ENCODE measurements at regions not wholly inside any gene's neighbourhood (a gene's known extent, or its start where the extent isn't known, plus 50 kb on each side); places are given as distances from the start of the nearest gene placed in this dataset.

DNA sequence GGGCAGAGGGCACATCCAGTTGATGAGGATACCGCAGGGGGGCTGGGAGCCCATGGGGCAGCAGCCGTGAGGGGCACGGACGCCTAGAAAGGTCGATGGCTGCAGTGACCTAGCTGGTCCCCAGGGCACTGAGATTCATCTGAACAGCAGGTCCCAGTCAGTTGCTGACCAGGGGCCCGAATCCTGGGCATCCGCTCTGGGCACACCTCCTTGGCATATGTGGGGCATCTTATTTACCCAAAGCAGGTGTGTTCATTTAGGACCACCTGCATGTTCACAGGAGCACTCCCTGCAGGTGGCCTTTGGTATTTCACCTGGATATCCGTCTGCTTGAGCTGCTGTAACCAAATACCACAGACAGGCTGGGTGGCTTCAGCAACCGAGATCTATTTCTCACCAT, 72.0 kb upstream of the ODC1 start:
- H3K9me3 ChIP-seq, result peaks cover 17% of the 10 kb centered on the region; the same call in 1 of the 2 replicates
- in situ Hi-C loops (cut with MboI; ENCODE audit: low sequenced_read_pairs), result no loop called here
- H3K27me3 ChIP-seq (ENCODE audit: low read depth), result no peaks in the 10 kb centered on the region
- H3K4me1 ChIP-seq, result no peaks in the 10 kb centered on the region
- no peaks in the 10 kb centered on the region for H3K36me3 ChIP-seq (replicated peaks)
- DNase-seq (ENCODE audit: low spot score in 2 of 2), result no peak
- H3K4me3 ChIP-seq, result no peak overlapping the region

DNA sequence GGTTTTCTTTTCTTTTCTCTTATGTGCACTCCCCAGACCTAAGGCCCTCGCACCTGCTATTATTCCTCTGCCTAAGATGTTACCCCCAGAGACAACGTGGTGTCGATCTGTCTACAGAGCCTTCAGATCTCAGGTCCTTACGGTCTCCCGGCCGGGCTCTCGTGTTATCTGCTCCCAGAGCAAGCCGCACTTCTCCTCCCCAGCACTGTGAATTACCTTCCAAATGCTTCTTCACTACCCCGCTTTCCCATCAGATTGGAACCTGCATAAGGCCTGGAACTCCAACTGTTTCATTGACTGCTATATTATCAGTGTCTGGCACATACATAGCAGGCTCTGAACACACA, 71.2 kb upstream of the ODC1 start:
- H3K4me3 ChIP-seq, result no peak overlapping the region
- no peaks in the 10 kb centered on the region for H3K4me1 ChIP-seq
- DNase-seq (ENCODE audit: low spot score in 2 of 2), result no peak
- H3K36me3 ChIP-seq (replicated peaks), result no peaks in the 10 kb centered on the region
- in situ Hi-C loops (cut with MboI; ENCODE audit: low sequenced_read_pairs), result no loop called here
- peaks cover 20% of the 10 kb centered on the region; the same call in 1 of the 2 replicates for H3K9me3 ChIP-seq
- no peaks in the 10 kb centered on the region for H3K27me3 ChIP-seq (ENCODE audit: low read depth)

DNA sequence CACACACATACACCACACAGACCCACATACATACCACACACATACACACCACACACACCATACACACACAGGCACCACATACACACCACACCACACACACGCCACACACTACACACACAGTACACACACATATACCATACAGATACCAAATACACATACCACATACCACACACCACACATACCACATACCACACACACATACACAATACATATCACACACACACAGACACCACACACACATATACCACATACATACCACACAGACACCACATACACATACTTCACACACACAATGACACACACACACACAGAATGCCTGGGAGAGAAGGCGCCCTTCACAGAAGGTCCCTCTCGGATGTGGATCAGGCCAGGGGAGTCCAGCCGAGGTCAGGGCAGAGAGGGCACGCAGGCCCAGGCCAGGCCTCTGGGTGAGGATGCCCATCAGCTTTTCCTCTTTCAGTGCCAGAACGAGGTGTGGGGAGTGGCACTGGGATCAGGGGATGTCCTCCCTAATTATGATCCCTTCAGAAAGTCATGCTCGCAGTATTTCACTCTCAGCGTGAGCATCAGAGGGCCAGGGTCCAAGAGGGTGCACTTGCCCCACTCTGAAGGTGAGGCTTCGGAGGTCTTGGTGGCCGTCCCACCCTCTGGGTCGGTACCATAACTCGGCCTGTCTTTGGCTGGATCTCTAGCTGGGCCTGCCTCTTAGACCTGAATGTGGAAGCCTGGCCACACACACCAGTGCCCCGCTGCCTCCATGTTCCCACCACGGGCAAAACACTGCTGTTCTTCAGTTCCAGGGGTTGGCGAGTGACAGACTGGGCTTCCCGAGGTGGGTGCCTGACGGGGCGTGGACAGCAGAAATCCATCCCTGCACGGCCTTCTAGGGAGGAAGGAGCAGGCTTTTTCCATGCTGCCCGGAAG, 70.6 kb upstream of the ODC1 start:
- Histone ChIP-seq H3K4me1 (no peaks in the 10 kb centered on the region), H3K27me3 (ENCODE audit: low read depth) (no peaks in the 10 kb centered on the region), H3K4me3 (no peak overlapping the region), H3K9me3 (peaks cover 20% of the 10 kb centered on the region; the same call in 1 of the 2 replicates), H3K36me3 (replicated peaks) (no peaks in the 10 kb centered on the region)
- in situ Hi-C loops (cut with MboI; ENCODE audit: low sequenced_read_pairs), result no loop called here
- DNase-seq (ENCODE audit: low spot score in 2 of 2), result no peak

DNA sequence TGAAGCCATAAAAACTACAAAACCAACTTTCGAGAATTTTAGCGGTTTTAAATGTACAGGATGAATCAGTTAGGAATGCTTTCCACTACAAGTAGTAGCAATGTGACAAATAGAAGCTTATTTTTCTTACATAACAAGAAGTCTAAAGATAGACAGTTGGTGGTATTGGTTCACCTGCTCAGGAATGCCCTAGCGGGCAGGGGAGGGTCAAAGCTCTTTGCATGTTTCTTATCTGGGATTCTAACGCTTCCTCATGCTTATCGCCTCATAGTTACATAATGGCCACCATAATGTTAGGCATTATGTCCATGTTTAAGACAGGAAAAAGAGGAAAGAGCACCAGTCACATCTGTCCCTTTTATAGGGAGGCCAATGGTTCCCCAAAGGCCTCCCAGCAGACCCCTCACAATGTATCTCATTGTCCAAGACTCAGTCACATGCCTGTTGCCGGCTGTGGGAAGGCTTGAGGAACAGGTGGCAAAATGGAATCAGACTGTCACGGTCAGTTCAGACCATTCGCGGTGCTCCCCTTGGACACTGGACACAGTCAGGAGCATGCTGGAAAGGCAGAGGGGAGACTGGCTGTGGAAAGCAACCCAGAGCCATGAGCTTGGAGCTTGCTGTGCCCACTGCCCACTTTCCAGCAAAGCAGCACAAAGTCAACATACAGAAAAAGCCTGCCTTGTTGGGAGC, 69.4 kb upstream of the ODC1 start:
- in situ Hi-C loops (cut with MboI; ENCODE audit: low sequenced_read_pairs), result no loop called here

DNA sequence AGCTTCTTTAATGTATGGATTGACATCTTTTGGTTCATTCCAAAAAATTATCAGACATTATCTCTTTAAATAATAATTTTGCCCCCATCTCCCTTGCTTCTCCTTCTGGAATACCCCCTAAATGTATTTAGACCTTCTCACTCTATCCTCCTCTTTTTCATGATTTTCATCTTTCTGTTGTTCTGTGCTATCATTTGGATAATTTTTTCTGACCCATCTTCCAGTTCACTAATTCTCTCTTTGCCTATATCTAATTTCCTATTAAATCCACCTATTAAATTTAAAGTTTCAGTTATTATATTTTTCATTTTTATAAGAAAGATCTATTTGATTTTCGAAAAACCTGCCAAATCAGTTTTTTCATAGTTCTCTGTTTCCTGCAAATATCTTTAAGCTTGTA, 67.8 kb upstream of the ODC1 start:
- DNase-seq (ENCODE audit: low spot score in 2 of 2), result no peak
- Histone ChIP-seq H3K9me3 (peaks cover 20% of the 10 kb centered on the region; the same call in 1 of the 2 replicates), H3K4me3 (no peak overlapping the region), H3K36me3 (replicated peaks) (no peaks in the 10 kb centered on the region), H3K27me3 (ENCODE audit: low read depth) (no peaks in the 10 kb centered on the region), H3K4me1 (no peaks in the 10 kb centered on the region)
- in situ Hi-C loops (cut with MboI; ENCODE audit: low sequenced_read_pairs), result no loop called here

More for the DNA sequence above, 69.4 kb upstream of the ODC1 start:
- Histone ChIP-seq H3K9me3 (peaks cover 20% of the 10 kb centered on the region; the same call in 1 of the 2 replicates), H3K36me3 (replicated peaks) (no peaks in the 10 kb centered on the region), H3K4me3 (no peak overlapping the region), H3K4me1 (no peaks in the 10 kb centered on the region), H3K27me3 (ENCODE audit: low read depth) (no peaks in the 10 kb centered on the region)
- no peak for DNase-seq (ENCODE audit: low spot score in 2 of 2)

DNA sequence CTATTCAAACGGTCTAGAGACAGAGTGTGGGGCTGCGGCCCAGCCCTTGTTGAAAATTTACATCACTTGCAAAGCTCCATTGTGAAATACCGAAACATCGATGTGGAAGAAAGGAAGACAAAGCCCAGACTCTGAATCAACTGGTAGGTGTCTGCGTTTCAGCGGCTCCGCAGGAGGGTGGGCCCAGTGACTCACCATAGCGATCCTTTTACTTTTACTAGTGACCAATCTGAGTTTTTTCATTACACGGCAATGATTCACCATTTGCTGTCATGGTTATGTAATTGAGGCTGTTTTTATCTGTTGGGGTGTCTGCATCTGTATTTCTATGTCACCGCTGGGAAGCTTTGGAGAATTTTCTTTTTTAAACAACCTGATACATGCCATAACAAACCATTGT, 66.6 kb upstream of the ODC1 start:
- DNase-seq (ENCODE audit: low spot score in 2 of 2), result no peak
- Histone ChIP-seq H3K4me1 (no peaks in the 10 kb centered on the region), H3K9me3 (peaks cover 20% of the 10 kb centered on the region; the same call in 1 of the 2 replicates), H3K27me3 (ENCODE audit: low read depth) (no peaks in the 10 kb centered on the region), H3K36me3 (replicated peaks) (no peaks in the 10 kb centered on the region), H3K4me3 (no peak overlapping the region)
- in situ Hi-C loops (cut with MboI; ENCODE audit: low sequenced_read_pairs), result no loop called here

DNA sequence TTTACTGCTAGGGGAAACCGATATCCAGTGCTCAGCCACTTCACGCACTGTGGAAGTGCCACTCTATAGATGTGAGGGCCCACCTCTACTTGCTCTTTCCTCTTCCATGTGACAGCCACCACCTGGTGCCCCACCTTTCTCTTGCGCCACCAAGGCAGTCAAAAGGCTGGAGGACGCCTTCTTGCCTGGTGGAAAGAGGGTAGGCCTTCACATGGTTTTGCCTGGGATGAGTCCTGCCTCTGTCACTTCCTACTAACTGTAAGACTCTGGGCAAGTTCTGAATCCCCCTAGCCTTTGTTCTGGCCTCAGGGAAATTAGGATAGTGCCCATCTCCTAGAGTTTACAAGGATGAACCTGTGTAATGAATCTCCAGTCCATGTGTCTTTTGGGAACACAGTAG, 66.1 kb upstream of the ODC1 start:
- H3K9me3 ChIP-seq, result peaks cover 20% of the 10 kb centered on the region; the same call in 1 of the 2 replicates
- DNase-seq (ENCODE audit: low spot score in 2 of 2), result no peak
- no peak overlapping the region for H3K4me3 ChIP-seq
- H3K4me1 ChIP-seq, result no peaks in the 10 kb centered on the region
- in situ Hi-C loops (cut with MboI; ENCODE audit: low sequenced_read_pairs), result no loop called here
- no peaks in the 10 kb centered on the region for H3K36me3 ChIP-seq (replicated peaks)
- no peaks in the 10 kb centered on the region for H3K27me3 ChIP-seq (ENCODE audit: low read depth)

DNA sequence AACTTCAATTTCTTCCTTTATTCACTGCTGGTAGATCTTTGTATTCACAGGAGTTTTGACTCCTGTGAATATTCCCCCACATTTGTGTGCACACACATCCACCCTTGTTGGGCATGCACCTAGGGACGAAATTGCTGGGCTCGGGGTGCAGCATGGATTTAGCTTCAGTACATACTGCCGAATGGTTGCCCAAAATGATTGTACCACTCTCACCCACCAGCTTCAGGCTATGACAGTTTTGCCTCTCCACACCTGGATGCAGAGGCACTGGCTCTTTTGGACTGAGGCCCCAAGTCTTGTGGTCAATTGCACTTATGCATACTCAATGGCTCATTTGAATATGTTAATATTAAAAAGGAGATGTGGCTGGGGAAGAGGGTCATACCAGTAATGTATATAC, 65.1 kb upstream of the ODC1 start:
- in situ Hi-C loops (cut with MboI; ENCODE audit: low sequenced_read_pairs), result no loop called here

DNA sequence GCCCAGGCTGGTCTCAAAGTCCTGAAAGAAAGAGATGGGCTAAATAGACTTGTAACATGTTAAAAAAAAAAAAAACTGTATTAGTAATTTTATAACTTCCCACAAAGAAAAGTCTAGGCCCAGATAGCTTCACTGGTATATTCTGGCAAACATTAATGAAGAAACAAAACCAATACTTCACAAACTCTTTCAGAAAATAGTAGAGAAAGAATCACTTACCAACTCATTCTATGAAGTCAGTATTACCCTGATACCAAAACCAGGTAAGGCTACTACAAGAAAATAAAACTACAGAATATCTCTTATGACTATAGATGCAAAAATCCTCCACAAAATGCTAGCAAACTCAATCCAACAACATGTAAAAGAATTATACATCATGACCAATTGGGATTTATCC, 59.9 kb upstream of the ODC1 start:
- H3K9me3 ChIP-seq, result no peaks in the 10 kb centered on the region; the same call in 1 of the 2 replicates
- H3K4me1 ChIP-seq, result no peaks in the 10 kb centered on the region
- H3K27me3 ChIP-seq (ENCODE audit: low read depth), result no peaks in the 10 kb centered on the region
- DNase-seq (ENCODE audit: low spot score in 2 of 2), result no peak
- no peaks in the 10 kb centered on the region for H3K36me3 ChIP-seq (replicated peaks)
- no peak overlapping the region for H3K4me3 ChIP-seq
- in situ Hi-C loops (cut with MboI; ENCODE audit: low sequenced_read_pairs), result no loop called here

More for the DNA sequence above, 65.1 kb upstream of the ODC1 start:
- H3K9me3 ChIP-seq, result peaks cover 20% of the 10 kb centered on the region; the same call in 1 of the 2 replicates
- H3K4me3 ChIP-seq, result no peak overlapping the region
- no peaks in the 10 kb centered on the region for H3K4me1 ChIP-seq
- no peaks in the 10 kb centered on the region for H3K27me3 ChIP-seq (ENCODE audit: low read depth)
- no peaks in the 10 kb centered on the region for H3K36me3 ChIP-seq (replicated peaks)
- no peak for DNase-seq (ENCODE audit: low spot score in 2 of 2)

DNA sequence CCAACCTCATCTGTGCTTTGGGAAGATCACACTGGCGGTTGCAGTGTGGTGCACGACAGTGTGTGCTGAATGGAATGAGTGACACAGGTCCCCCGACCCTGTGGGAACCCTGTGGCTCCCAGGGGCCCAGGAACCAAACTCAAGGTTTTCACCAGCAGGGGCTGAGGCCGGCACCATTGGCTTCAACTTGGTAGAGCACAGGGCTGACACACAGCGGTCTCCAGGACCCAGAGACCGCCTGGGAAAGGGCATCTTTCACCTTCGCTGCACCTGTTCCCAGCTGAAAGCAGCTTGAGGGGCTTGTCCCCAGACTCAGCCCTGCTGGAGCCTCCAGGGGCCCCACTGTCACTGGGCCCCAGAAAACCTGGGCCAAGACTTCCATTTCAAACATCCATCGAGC, 59.0 kb upstream of the ODC1 start:
- in situ Hi-C loops (cut with MboI; ENCODE audit: low sequenced_read_pairs), result no loop called here
- no peaks in the 10 kb centered on the region; the same call in 1 of the 2 replicates for H3K9me3 ChIP-seq
- H3K4me1 ChIP-seq, result no peaks in the 10 kb centered on the region
- H3K36me3 ChIP-seq (replicated peaks), result no peaks in the 10 kb centered on the region
- H3K4me3 ChIP-seq, result no peak overlapping the region
- no peaks in the 10 kb centered on the region for H3K27me3 ChIP-seq (ENCODE audit: low read depth)
- no peak for DNase-seq (ENCODE audit: low spot score in 2 of 2)

DNA sequence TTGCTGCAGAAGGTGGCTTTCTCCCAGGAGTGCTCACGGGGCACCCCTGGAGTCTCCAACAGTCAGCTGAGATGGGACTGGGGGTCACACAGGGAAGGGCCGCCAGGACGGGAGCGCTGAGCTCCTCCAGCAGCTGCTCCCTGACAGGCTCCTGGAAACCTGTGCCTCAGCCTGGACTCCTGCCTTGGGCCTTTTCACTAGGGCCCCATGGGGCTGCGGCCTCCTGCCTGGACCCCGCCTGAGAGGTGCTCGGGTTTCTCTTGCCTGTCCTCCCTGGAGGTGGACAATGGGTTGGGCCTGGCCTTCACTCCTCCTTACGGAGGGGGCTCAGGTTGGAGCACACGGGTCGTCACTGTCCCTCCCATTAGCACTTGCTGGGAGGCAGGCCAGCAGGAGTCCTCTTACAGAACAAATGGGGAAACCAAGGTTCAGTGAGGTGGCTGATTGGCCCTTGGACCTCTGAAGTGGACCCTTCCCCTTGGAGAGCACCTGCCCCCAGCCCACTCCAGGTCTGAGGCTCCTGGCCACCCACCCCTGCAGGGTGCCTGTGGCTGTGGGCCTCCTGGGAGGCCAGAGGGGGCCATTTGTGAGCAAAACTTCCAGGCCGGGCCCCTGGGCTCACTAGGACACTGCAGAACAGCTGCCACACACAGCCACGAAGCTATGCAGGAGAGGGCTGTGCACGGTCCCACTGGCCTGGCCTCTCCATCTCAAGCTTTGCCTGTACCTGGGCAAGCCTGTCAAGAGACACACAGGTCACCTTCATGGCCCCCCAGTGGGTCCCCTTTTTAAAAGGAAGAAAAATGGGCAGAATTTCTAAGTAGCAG, 57.1 kb upstream of the ODC1 start:
- Histone ChIP-seq H3K36me3 (replicated peaks) (no peaks in the 10 kb centered on the region), H3K4me1 (no peaks in the 10 kb centered on the region), H3K9me3 (no peaks in the 10 kb centered on the region; the same call in 1 of the 2 replicates), H3K4me3 (no peak overlapping the region), H3K27me3 (ENCODE audit: low read depth) (no peaks in the 10 kb centered on the region)
- no peak for DNase-seq (ENCODE audit: low spot score in 2 of 2)
- in situ Hi-C loops (cut with MboI; ENCODE audit: low sequenced_read_pairs), result no loop called here

DNA sequence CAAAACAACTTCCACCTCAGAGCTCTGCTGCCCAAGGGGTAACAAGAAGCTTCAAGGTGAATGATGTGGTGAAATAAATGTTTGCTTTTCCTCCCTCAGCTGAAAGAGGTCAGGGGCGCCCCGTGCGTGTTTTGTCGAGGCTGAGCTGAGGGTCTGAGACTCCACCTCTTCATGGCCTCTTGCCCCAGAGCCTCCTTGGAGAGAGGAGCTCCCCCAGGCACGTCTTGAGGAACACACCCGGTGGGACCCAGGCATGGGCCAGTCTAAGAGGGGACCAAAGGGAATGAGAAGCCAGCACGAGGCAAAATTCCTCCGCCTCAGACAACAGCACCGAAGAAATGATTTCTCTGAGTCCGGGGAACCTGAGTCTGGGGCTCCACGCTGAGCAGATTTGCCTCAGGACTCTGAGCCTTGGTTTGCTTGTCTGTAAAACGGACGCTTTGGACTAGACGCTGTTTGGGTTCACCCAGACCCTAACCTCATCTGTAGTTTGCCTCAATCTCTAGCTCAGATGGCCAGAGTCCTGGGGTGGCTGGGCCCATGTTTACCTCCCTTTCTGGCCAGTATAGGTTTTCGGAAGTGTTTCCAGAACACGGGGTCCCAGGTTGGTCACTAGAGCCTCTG, 56.4 kb upstream of the ODC1 start:
- no peaks in the 10 kb centered on the region; the same call in 1 of the 2 replicates for H3K9me3 ChIP-seq
- in situ Hi-C loops (cut with MboI; ENCODE audit: low sequenced_read_pairs), result no loop called here
- H3K27me3 ChIP-seq (ENCODE audit: low read depth), result no peaks in the 10 kb centered on the region
- H3K4me1 ChIP-seq, result no peaks in the 10 kb centered on the region
- H3K4me3 ChIP-seq, result no peak overlapping the region
- no peak for DNase-seq (ENCODE audit: low spot score in 2 of 2)
- no peaks in the 10 kb centered on the region for H3K36me3 ChIP-seq (replicated peaks)

DNA sequence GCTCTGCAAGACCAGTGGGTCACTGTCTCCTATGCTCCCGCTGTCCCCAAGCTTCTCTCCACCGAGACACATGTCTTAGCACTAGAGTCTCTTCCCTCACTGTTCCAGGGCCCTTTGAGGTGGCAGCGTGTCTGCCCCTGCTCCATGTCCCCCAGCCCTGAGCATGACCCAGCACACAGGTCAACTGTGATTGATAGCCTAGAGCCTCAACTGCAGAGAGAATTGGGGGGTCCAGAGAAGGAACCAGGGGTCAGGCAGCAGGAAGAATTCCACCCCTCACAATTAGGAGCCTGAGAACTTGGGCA, 54.6 kb upstream of the ODC1 start:
- Histone ChIP-seq H3K27me3 (ENCODE audit: low read depth) (no peaks in the 10 kb centered on the region; the same call in 1 of the 2 replicates), H3K4me1 (no peaks in the 10 kb centered on the region), H3K36me3 (replicated peaks) (no peaks in the 10 kb centered on the region), H3K4me3 (no peak overlapping the region), H3K9me3 (no peaks in the 10 kb centered on the region)
- in situ Hi-C loops (cut with MboI; ENCODE audit: low sequenced_read_pairs), result no loop called here
- no peak for DNase-seq (ENCODE audit: low spot score in 2 of 2)
